IMR-90 (cell line): ENCODE measurements at regions not wholly inside any gene's neighbourhood (a gene's known extent, or its start where the extent isn't known, plus 50 kb on each side); places are given as distances from the start of the nearest gene placed in this dataset.

Source experiments
- ATAC-seq: fragments of 200-7000 bp; cut with Tn5 transposase; 2 replicates; pipeline ENCODE4 v1.9.1; 2020; ENCODE audit warnings: low read depth, mild to moderate bottlenecking, moderate library complexity
- BruUV-seq: library from RNA; stranded (reverse); fragments of 400-500 nt; replicated peaks from 2 replicates; lab custom pipeline; 2021; lab: Mats Ljungman, UMichigan
- CTCF ChIA-PET: fragments of 300-600 bp; formaldehyde crosslinking; extraction: SDS; loops from one replicate; lab custom pipeline; 2021; ENCODE audit warnings: antibody characterized with exemption; lab: Yijun Ruan, JAX
- POLR2A ChIA-PET: fragments of 300-600 bp; sonication (Branson Sonifier 250); formaldehyde crosslinking; loops from one replicate; lab custom pipeline; 2022; ENCODE audit warnings: antibody characterized with exemption; ENCODE audit not compliant: unreplicated experiment; lab: Charles Lee
- DNase-seq: peaks from one replicate; pipeline ENCODE4 v3.0.0; 2013
- H2AFZ ChIP-seq: replicated peaks from 2 replicates; pipeline ENCODE3; 2013; ENCODE audit warnings: low read length, mild to moderate bottlenecking; ENCODE audit not compliant: poor library complexity
- H2AK5ac ChIP-seq: 2 replicates; pipeline ENCODE4 v1.6.1; 2013; ENCODE audit warnings: low read depth, low read length, inconsistent platforms
- H2AK9ac ChIP-seq: replicated peaks from 2 replicates; pipeline ENCODE3; 2013; ENCODE audit warnings: mild to moderate bottlenecking, low read depth, low read length, moderate library complexity; ENCODE audit not compliant: poor library complexity
- H2BK120ac ChIP-seq: 2 replicates; pipeline ENCODE4 v1.6.1; 2013; ENCODE audit warnings: low read depth, low read length, inconsistent platforms
- H2BK15ac ChIP-seq: 3 replicates; pipeline ENCODE4 v1.6.1; 2013; ENCODE audit warnings: low read depth, low read length, inconsistent platforms
- H2BK20ac ChIP-seq: 2 replicates; pipeline ENCODE4 v1.6.1; 2013; ENCODE audit warnings: low read depth, mild to moderate bottlenecking, inconsistent platforms, low read length, moderate library complexity
- H2BK5ac ChIP-seq: 2 replicates; pipeline ENCODE4 v1.6.1; 2013; ENCODE audit warnings: mild to moderate bottlenecking, low read depth, low read length, inconsistent platforms; ENCODE audit not compliant: poor library complexity, severe bottlenecking
- H3K14ac ChIP-seq: replicated peaks from 2 replicates; pipeline ENCODE4 v1.6.1; 2013; ENCODE audit warnings: low read depth, low read length, inconsistent platforms
- H3K18ac ChIP-seq: 2 replicates; pipeline ENCODE4 v1.6.1; 2013; ENCODE audit warnings: low read depth, low read length, control low read depth
- H3K23ac ChIP-seq: 2 replicates; pipeline ENCODE4 v1.6.1; 2013; ENCODE audit warnings: low read depth, low read length, inconsistent platforms
- H3K27ac ChIP-seq: 2 replicates; pipeline ENCODE4 v1.5.1; 2013; ENCODE audit warnings: mild to moderate bottlenecking, control low read depth, low read length; ENCODE audit not compliant: insufficient read depth
- H3K27me3 ChIP-seq: 2 replicates; pipeline ENCODE4 v1.6.1; 2013; ENCODE audit warnings: low read length; ENCODE audit not compliant: control insufficient read depth, insufficient read depth
- H3K36me3 ChIP-seq: 2 replicates; pipeline ENCODE4 v1.6.1; 2013; ENCODE audit warnings: low read length, mixed read lengths; ENCODE audit not compliant: control insufficient read depth, insufficient read depth
- H3K4ac ChIP-seq: 2 replicates; pipeline ENCODE4 v1.6.1; 2013; ENCODE audit warnings: low read depth, low read length, inconsistent platforms
- H3K4me1 ChIP-seq: 2 replicates; pipeline ENCODE4 v1.6.1; 2013; ENCODE audit warnings: low read length, mixed read lengths; ENCODE audit not compliant: control insufficient read depth, insufficient read depth
- H3K4me2 ChIP-seq: 2 replicates; pipeline ENCODE4 v1.6.1; 2013; ENCODE audit warnings: low read depth, mild to moderate bottlenecking, control low read depth, low read length, moderate library complexity
- H3K4me3 ChIP-seq: 2 replicates; pipeline ENCODE4 v1.5.1; 2013; ENCODE audit warnings: low read depth, mild to moderate bottlenecking, control low read depth, low read length, moderate library complexity; ENCODE audit not compliant: insufficient read depth
- H3K56ac ChIP-seq: 2 replicates; pipeline ENCODE4 v1.6.1; 2013; ENCODE audit warnings: low read length, inconsistent platforms; ENCODE audit not compliant: insufficient read depth; ENCODE audit errors: extremely low read depth
- H3K79me1 ChIP-seq, 2 experiments: 2 replicates each; pipeline ENCODE4 v1.6.1; 2013; ENCODE audit warnings: low read length in 2 of 2, inconsistent platforms in 1 of 2, low read depth in 1 of 2
- H3K9ac ChIP-seq: 2 replicates; pipeline ENCODE4 v1.6.1; 2013; ENCODE audit warnings: low read depth, low read length, control low read depth
- H3K9me1 ChIP-seq: 2 replicates; pipeline ENCODE4 v1.6.1; 2013; ENCODE audit warnings: low read length, inconsistent platforms; ENCODE audit not compliant: insufficient read depth
- H3K9me3 ChIP-seq: 2 replicates; pipeline ENCODE4 v1.6.1; 2013; ENCODE audit warnings: low read length; ENCODE audit not compliant: control insufficient read depth, insufficient read depth
- H4K20me1 ChIP-seq: 2 replicates; pipeline ENCODE4 v1.6.1; 2013; ENCODE audit warnings: low read length, inconsistent platforms; ENCODE audit not compliant: insufficient read depth
- H4K5ac ChIP-seq: 2 replicates; pipeline ENCODE4 v1.6.1; 2013; ENCODE audit warnings: mild to moderate bottlenecking, low read depth, low read length, control low read depth
- H4K8ac ChIP-seq, 2 experiments: 2 replicates each; pipeline ENCODE4 v1.6.1; 2013; ENCODE audit warnings: low read depth in 2 of 2, low read length in 2 of 2, control low read depth in 1 of 2, inconsistent platforms in 1 of 2
- H4K91ac ChIP-seq: 2 replicates; pipeline ENCODE4 v1.6.1; 2013; ENCODE audit warnings: low read depth, low read length, inconsistent platforms; ENCODE audit not compliant: insufficient read depth
- BHLHE40 ChIP-seq: fragments of 150-350 bp; IDR thresholded peaks from 2 replicates; pipeline ENCODE4 v1.6.1; 2016; ENCODE audit warnings: mild to moderate bottlenecking, low read depth, low read length
- CEBPB ChIP-seq: IDR thresholded peaks from 2 replicates; pipeline ENCODE4 v1.6.1; 2012; ENCODE audit warnings: low read depth, low read length, improper control_type of control experiment
- CHD1 ChIP-seq: IDR thresholded peaks from 2 replicates; pipeline ENCODE4 v1.6.1; 2012; ENCODE audit warnings: low read depth, low read length, improper control_type of control experiment
- CTCF ChIP-seq: conservative IDR thresholded peaks from 2 replicates; pipeline ENCODE4 v1.5.1; 2012; ENCODE audit warnings: mild to moderate bottlenecking, low read depth, low read length, improper control_type of control experiment
- ELK1 ChIP-seq: fragments of 150-350 bp; IDR thresholded peaks from 2 replicates; pipeline ENCODE4 v1.6.1; 2016; ENCODE audit warnings: low read depth, mild to moderate bottlenecking, low read length, moderate library complexity, borderline replicate concordance
- FOS ChIP-seq: fragments of 150-350 bp; IDR thresholded peaks from 2 replicates; pipeline ENCODE4 v1.6.1; 2016; ENCODE audit warnings: low read depth, low read length
- MAFK ChIP-seq: IDR thresholded peaks from 2 replicates; pipeline ENCODE4 v1.6.1; 2012; ENCODE audit warnings: low read depth, low read length, improper control_type of control experiment
- MAZ ChIP-seq: IDR thresholded peaks from 2 replicates; pipeline ENCODE4 v1.6.1; 2012; ENCODE audit warnings: low read depth, mild to moderate bottlenecking, low read length, improper control_type of control experiment, moderate library complexity, borderline replicate concordance
- MXI1 ChIP-seq: IDR thresholded peaks from 2 replicates; pipeline ENCODE4 v1.6.1; 2012; ENCODE audit warnings: low read depth, mild to moderate bottlenecking, low read length, moderate library complexity, borderline replicate concordance
- NFE2L2 ChIP-seq: fragments of 150-350 bp; IDR thresholded peaks from 2 replicates; pipeline ENCODE4 v1.6.1; 2016; ENCODE audit warnings: low read depth, mild to moderate bottlenecking, low read length
- POLR2A ChIP-seq: IDR thresholded peaks from 2 replicates; pipeline ENCODE4 v1.6.1; 2012; ENCODE audit warnings: mild to moderate bottlenecking, low read depth, low read length
- RAD21 ChIP-seq: IDR thresholded peaks from 2 replicates; pipeline ENCODE4 v1.6.1; 2012; ENCODE audit warnings: low read length, improper control_type of control experiment
- RCOR1 ChIP-seq: IDR thresholded peaks from 2 replicates; pipeline ENCODE4 v1.6.1; 2012; ENCODE audit warnings: mild to moderate bottlenecking, low read length, improper control_type of control experiment; ENCODE audit not compliant: insufficient replicate concordance
- RFX5 ChIP-seq: IDR thresholded peaks from 2 replicates; pipeline ENCODE4 v1.8.0; 2012; ENCODE audit warnings: low read depth, mild to moderate bottlenecking, low read length, moderate library complexity
- SMC3 ChIP-seq: fragments of 150-350 bp; IDR thresholded peaks from 2 replicates; pipeline ENCODE4 v1.6.1; 2016; ENCODE audit warnings: low read depth, mild to moderate bottlenecking, antibody characterized with exemption, low read length, moderate library complexity
- USF2 ChIP-seq: fragments of 150-350 bp; IDR thresholded peaks from 2 replicates; pipeline ENCODE4 v1.6.1; 2017; ENCODE audit warnings: mild to moderate bottlenecking, antibody characterized with exemption, low read length, low read depth
- WGBS, 2 experiments: methylation state at CpG; one replicate each; pipeline versions ENCODE4 v1.1.5 to v1.1.7; 2013; ENCODE audit warnings: missing lambda C conversion rate in 2 of 2; ENCODE audit not compliant: insufficient read length in 1 of 2; ENCODE audit errors: extremely low coverage in 2 of 2; 5-methylcytosine and 5-hydroxymethylcytosine counted together
- dilution Hi-C: fragments of 300-500 bp; cut with HindIII; formaldehyde crosslinking; loops from one replicate; pipeline ENCODE4 v1.14.3; 2018; ENCODE audit warnings: low sequenced_read_pairs; ENCODE audit not compliant: unreplicated experiment
- in situ Hi-C: fragments of 300-500 bp; cut with MboI; formaldehyde crosslinking; loops from 3 replicates; pipeline ENCODE4 v1.14.3; 2019; ENCODE audit warnings: low sequenced_read_pairs, inconsistent platforms, mixed read lengths
- intact Hi-C: fragments of 100-400 bp; cut with micrococcal nuclease; formaldehyde crosslinking; loops from 2 replicates; pipeline ENCODE4 v1.10.0; 2022

- Histone ChIP-seq H2BK5ac (no peak overlapping the region), H3K27me3 (no peaks in the 10 kb centered on the region), H4K20me1 (no peaks in the 10 kb centered on the region), H3K23ac (no peak overlapping the region), H4K91ac (no peak overlapping the region), H2BK120ac (no peak overlapping the region), H3K4me2 (no peak overlapping the region), H3K9me1 (no peaks in the 10 kb centered on the region), H3K79me1 (no peaks in the 10 kb centered on the region), H2BK15ac (no peak overlapping the region), H3K4me3 (no peak overlapping the region), H3K27ac (no peak overlapping the region), H2AFZ (no peak overlapping the region), H2AK9ac (no peak overlapping the region), H3K9me3 (no peaks in the 10 kb centered on the region), H4K8ac (no peak overlapping the region), H3K4ac (no peak overlapping the region), H2AK5ac (no peak overlapping the region), H3K36me3 (no peaks in the 10 kb centered on the region), H3K56ac (no peak overlapping the region), H4K5ac (no peak overlapping the region), H3K9ac (no peak overlapping the region), H3K4me1 (no peaks in the 10 kb centered on the region; the same call in 1 of the 2 replicates), H3K18ac (no peak overlapping the region), H2BK20ac (no peak overlapping the region), H3K14ac (no peak overlapping the region)
- no TSS peak for BruUV-seq
- DNase-seq: no peak
- dilution Hi-C loops: no loop called here
- ChIA-PET CTCF (interaction anchor here (0.7 to 2.0 kb wide), 2 partner anchors 340 to 953 kb away, joined by 3 to 6 read pairs; no protein-coding TSS in a partner anchor), POLR2A (no interaction called here)
- intact Hi-C loops: loop anchor here (5.0 to 10.0 kb wide), 2 partner anchors 459 to 631 kb away; no protein-coding TSS in a partner anchor
- ATAC-seq: no peak
- in situ Hi-C loops: no loop called here
- WGBS, 2 experiments: 83% methylated on average over 1 of the region's 4 CpGs; no CpG with 5 or more reads in 1 of the 2 experiments
- TF ChIP-seq BHLHE40 (no peak), ELK1 (no peak), SMC3 (no peak), CEBPB (no peak), RCOR1 (no peak), POLR2A (no peak), RAD21 (no peak), NFE2L2 (no peak), USF2 (no peak), MAFK (no peak), RFX5 (no peak), CTCF (no peak), CHD1 (no peak), FOS (no peak), MAZ (no peak), MXI1 (no peak)
These were observed 131.5 kb upstream of the L3MBTL4 start for GRCh38 chr18:6546229-6546628.
